ENCODE measurements at regions not wholly inside any gene's neighbourhood (a gene's known extent, or its start where the extent isn't known, plus 50 kb on each side); places are given as distances from the start of the nearest gene placed in this dataset.

GRCh38 chr10:4383651-4384098, 442.3 kb upstream of the AKR1E2 start:
- no peak for TF ChIP-seq CTCF (IDR thresholded peaks at IDR 0.05; ENCODE audit: low read depth, low read length)
- peak overlapping the region; percentile 8; the same call in 1 of the 2 replicates for H3K4me3 ChIP-seq (ENCODE audit: low read depth, low read length)

GRCh38 chr10:4382811-4383210, 443.2 kb upstream of the AKR1E2 start:
- H3K4me3 ChIP-seq (ENCODE audit: low read depth, low read length): no peak overlapping the region
- TF ChIP-seq CTCF (IDR thresholded peaks at IDR 0.05; ENCODE audit: low read depth, low read length): no peak

- H3K4me3 ChIP-seq (ENCODE audit: low read depth, low read length): no peak overlapping the region
- TF ChIP-seq CTCF (IDR thresholded peaks at IDR 0.05; ENCODE audit: low read depth, low read length): no peak
These were observed 452.4 kb upstream of the AKR1E2 start for GRCh38 chr10:4373612-4374011.

GRCh38 chr10:4373098-4373497, 452.9 kb upstream of the AKR1E2 start:
- TF ChIP-seq CTCF (IDR thresholded peaks at IDR 0.05; ENCODE audit: low read depth, low read length): no peak
- H3K4me3 ChIP-seq (ENCODE audit: low read depth, low read length): no peak overlapping the region

- no peak overlapping the region for H3K4me3 ChIP-seq (ENCODE audit: low read depth, low read length)
- no peak for TF ChIP-seq CTCF (IDR thresholded peaks at IDR 0.05; ENCODE audit: low read depth, low read length)
These were observed 453.4 kb upstream of the AKR1E2 start for GRCh38 chr10:4372601-4373000.

GRCh38 chr10:4371691-4372295, 454.2 kb upstream of the AKR1E2 start:
- TF ChIP-seq CTCF (IDR thresholded peaks at IDR 0.05; ENCODE audit: low read depth, low read length): no peak
- H3K4me3 ChIP-seq (ENCODE audit: low read depth, low read length): no peak overlapping the region

GRCh38 chr10:4370376-4370775, 455.6 kb upstream of the AKR1E2 start:
- no peak overlapping the region for H3K4me3 ChIP-seq (ENCODE audit: low read depth, low read length)
- no peak for TF ChIP-seq CTCF (IDR thresholded peaks at IDR 0.05; ENCODE audit: low read depth, low read length)
